ENCODE measurements at regions not wholly inside any gene's neighbourhood (a gene's known extent, or its start where the extent isn't known, plus 50 kb on each side); places are given as distances from the start of the nearest gene placed in this dataset.
A peak's percentile ranks its signal among the peaks of the same experiment; 100 is the strongest.

DNA sequence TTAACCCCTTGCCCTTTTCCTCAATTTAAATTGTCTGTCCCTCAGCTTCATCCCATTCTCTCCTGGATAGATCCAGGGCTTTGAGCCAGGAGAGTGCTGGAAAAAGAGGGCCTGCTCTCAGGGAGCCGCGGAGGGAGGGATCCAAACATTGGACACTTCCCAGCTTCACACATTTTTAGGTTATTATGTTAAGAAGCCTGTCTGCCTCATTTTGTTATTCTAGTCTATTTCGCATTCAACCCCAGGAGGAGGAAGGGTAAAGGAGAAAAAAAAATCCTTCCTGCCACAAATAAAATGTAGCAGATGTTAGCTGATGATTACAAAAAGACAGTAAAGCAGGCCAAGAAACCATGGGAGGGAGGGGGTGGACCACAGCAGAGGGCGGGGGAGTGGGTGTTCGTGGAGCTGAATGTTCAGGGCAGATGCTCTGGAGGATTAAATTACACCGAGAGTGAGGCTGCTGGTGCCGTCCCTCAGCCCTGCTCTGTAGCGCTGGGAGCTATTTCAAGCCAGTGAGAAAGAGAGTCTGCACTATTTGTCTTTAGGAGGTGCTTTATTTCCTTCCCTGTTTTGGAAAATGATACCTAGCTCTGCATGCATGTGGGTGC lies 60.6 kb upstream of the ZFR start:
- Histone ChIP-seq H3K79me2 (ENCODE audit: control insufficient read depth in 1 of 2, insufficient read depth in 2 of 2, low read length in 2 of 2) (no peaks in the 10 kb centered on the region), H3K4me2 (ENCODE audit: insufficient read depth in 1 of 2, low read depth in 2 of 2, low read length in 2 of 2) (0 out of 4 replicates have a peak overlapping the region, but pooled peaks of 1 of the 2 experiments have one; percentile 30), H4K8ac (ENCODE audit: extremely low read depth, insufficient read depth, low read length) (no peak overlapping the region), H3K9ac (replicated peaks in 1 of 4; ENCODE audit: extremely low read depth in 1 of 4, low read depth in 3 of 4, low read length in 3 of 4) (no peak overlapping the region), H3K23ac (ENCODE audit: insufficient read length) (no peak overlapping the region), H3K36me3 (ENCODE audit: control insufficient read depth in 2 of 4, insufficient read depth in 4 of 4, low read length in 3 of 4) (no peaks in the 10 kb centered on the region), H4K20me1 (replicated peaks in 1 of 2; ENCODE audit: control insufficient read depth in 1 of 2, insufficient read depth in 2 of 2, low read length in 2 of 2) (no peaks in the 10 kb centered on the region), H2BK120ac (replicated peaks; ENCODE audit: low read depth, low read length) (no peak overlapping the region), H3K4me1 (replicated peaks in 1 of 4; ENCODE audit: control insufficient read depth in 3 of 4, insufficient read depth in 4 of 4, low read length in 3 of 4) (peaks cover 11 to 30% (median 16%) of the 10 kb centered on the region in 4 experiments), H3K56ac (replicated peaks; ENCODE audit: insufficient read length, low read depth, low read length) (no peak overlapping the region), H2AK5ac (ENCODE audit: low read depth, low read length) (no peak overlapping the region), H2BK12ac (ENCODE audit: low read depth, low read length) (no peak overlapping the region), H2BK5ac (ENCODE audit: low read depth, low read length) (no peak overlapping the region), H3K4ac (replicated peaks; ENCODE audit: insufficient read length, low read depth, low read length) (no peak overlapping the region), H3K9me3 (ENCODE audit: insufficient read depth in 2 of 2, low read depth in 1 of 2, low read length in 1 of 2) (no peaks in the 10 kb centered on the region), H2BK20ac (ENCODE audit: low read length) (no peak overlapping the region), H4K91ac (replicated peaks; ENCODE audit: insufficient read length, low read length) (no peak overlapping the region), H3K79me1 (ENCODE audit: low read depth, low read length) (no peaks in the 10 kb centered on the region), H2BK15ac (ENCODE audit: low read length) (no peak overlapping the region), H3K27ac (ENCODE audit: low read depth, low read length) (no peak overlapping the region), H3K14ac (ENCODE audit: insufficient read length) (no peak overlapping the region), H3K23me2 (ENCODE audit: low read depth, low read length) (no peaks in the 10 kb centered on the region), H3K27me3 (replicated peaks in 1 of 4; ENCODE audit: control insufficient read depth in 3 of 4, extremely low read depth in 1 of 4, insufficient read depth in 3 of 4, low read length in 3 of 4) (peaks cover 0 to 23% (median 15%) of the 10 kb centered on the region in 4 experiments; a peak in 4 of 7 replicates), H2AFZ (ENCODE audit: low read length) (no peak overlapping the region), H4K5ac (ENCODE audit: insufficient read length, low read depth, low read length) (no peak overlapping the region), H3K18ac (ENCODE audit: extremely low read depth, low read length) (no peak overlapping the region), H3K4me3 (ENCODE audit: extremely low read depth in 1 of 4, insufficient read depth in 2 of 4, low read depth in 3 of 4, low read length in 4 of 4) (no peak overlapping the region)
- TF ChIP-seq CHD2 (IDR thresholded peaks at IDR 0.05; ENCODE audit: low read length), result no peak
- TF ChIP-seq, protein P1, sequence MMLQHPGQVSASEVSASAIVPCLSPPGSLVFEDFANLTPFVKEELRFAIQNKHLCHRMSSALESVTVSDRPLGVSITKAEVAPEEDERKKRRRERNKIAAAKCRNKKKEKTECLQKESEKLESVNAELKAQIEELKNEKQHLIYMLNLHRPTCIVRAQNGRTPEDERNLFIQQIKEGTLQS (IDR thresholded peaks at IDR 0.05; ENCODE audit: insufficient read depth, low read depth, low read length), result no peak
- TF ChIP-seq JUND (IDR thresholded peaks at IDR 0.05; ENCODE audit: low read length), result no peak
- TF ChIP-seq POU5F1 (IDR thresholded peaks at IDR 0.05; ENCODE audit: low read depth, low read length), result no peak
- no peak for TF ChIP-seq HDAC6 (IDR thresholded peaks at IDR 0.05; ENCODE audit: low read depth, low read length)
- TF ChIP-seq YY1 (IDR thresholded peaks at IDR 0.05; ENCODE audit: low read depth, low read length), result no peak
- ChIA-PET CTCF (ENCODE audit: partially characterized antibody) (interaction anchor here (0.6 to 9.5 kb wide), 9 partner anchors 10 to 132 kb away, joined by 3 to 93 read pairs (median 4); no protein-coding TSS in a partner anchor), POLR2A (ENCODE audit: partially characterized antibody) (interaction anchor here (0.6 to 1.5 kb wide), 2 partner anchors 41 to 80 kb away, joined by 4 to 5 read pairs; partner anchors contain the start of gene SUB1)
- WGBS, 2 experiments (ENCODE audit: extremely low coverage in 1 of 2, insufficient coverage in 1 of 2, insufficient read length in 1 of 2, insufficient replicate concordance in 2 of 2, low coverage in 1 of 2, low lambda C conversion rate in 2 of 2, missing lambda C conversion rate in 1 of 2), result 50% methylated on average over 8 of the region's 8 CpGs; no CpG with 5 or more reads in 1 of the 2 experiments
- FAIRE-seq (no peak), DNase-seq (ENCODE audit: low read depth in 1 of 2, low spot score in 2 of 2) (no peak)
